Liver (tissue), 3 donors: ENCODE measurements at regions not wholly inside any gene's neighbourhood (a gene's known extent, or its start where the extent isn't known, plus 50 kb on each side); places are given as distances from the start of the nearest gene placed in this dataset.
"Not testable (repeated sequence)": the region's sequence is repeated elsewhere in the genome, so short reads cannot be mapped to it uniquely, and the experiment has no call there.

Experiments used
- CTCF ChIP-seq: fragments of 150-350 bp; IDR thresholded peaks from 2 replicates; pipeline ENCODE4 v1.5.1; 2017; ENCODE audit warnings: improper control_type of control experiment, low read depth, low read length; ENCODE audit not compliant: missing input control
- EGR1 ChIP-seq, 2 donors: IDR thresholded peaks; 2 replicates each; pipeline ENCODE4 v1.6.1; 2016 to 2018; ENCODE audit warnings: antibody characterized with exemption in 2 of 2, low read depth in 2 of 2
- MAX ChIP-seq: IDR thresholded peaks from 2 replicates; pipeline ENCODE4 v1.6.1; 2016; ENCODE audit warnings: antibody characterized with exemption
- REST ChIP-seq: IDR thresholded peaks from 2 replicates; pipeline ENCODE4 v1.6.1; 2016; ENCODE audit warnings: antibody characterized with exemption, mild to moderate bottlenecking
- RXRA ChIP-seq, 2 donors: IDR thresholded peaks; 2 replicates each; pipeline ENCODE4 v1.6.1; 2017 to 2018; ENCODE audit warnings: antibody characterized with exemption in 2 of 2, mild to moderate bottlenecking in 1 of 2
- TAF1 ChIP-seq: conservative IDR thresholded peaks from 2 replicates; pipeline ENCODE4 v1.6.1; 2016; ENCODE audit warnings: antibody characterized with exemption, mild to moderate bottlenecking
- YY1 ChIP-seq: IDR thresholded peaks from 2 replicates; pipeline ENCODE4 v1.6.1; 2016; ENCODE audit warnings: antibody characterized with exemption, mild to moderate bottlenecking
- TF ChIP-seq, protein P1 (sequence below): IDR thresholded peaks from 2 replicates; pipeline ENCODE4 v1.6.1; 2016; ENCODE audit warnings: antibody characterized with exemption
- donor health status: healthy.
- donor health status: healthy.

- TF ChIP-seq CTCF; REST; YY1; EGR1 (IDR thresholded peaks at IDR 0.05; ENCODE audit: low read depth in 2 of 2); MAX; RXRA (IDR thresholded peaks at IDR 0.05); TAF1: not testable (repeated sequence)
- TF ChIP-seq, protein P1, sequence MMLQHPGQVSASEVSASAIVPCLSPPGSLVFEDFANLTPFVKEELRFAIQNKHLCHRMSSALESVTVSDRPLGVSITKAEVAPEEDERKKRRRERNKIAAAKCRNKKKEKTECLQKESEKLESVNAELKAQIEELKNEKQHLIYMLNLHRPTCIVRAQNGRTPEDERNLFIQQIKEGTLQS, result not testable (repeated sequence)
These were observed 269.0 kb upstream of the RBMS1 start for GRCh38 chr2:160762493-160763128.
